HG03354 (cell line): ENCODE measurements at regions not wholly inside any gene's neighbourhood (a gene's known extent, or its start where the extent isn't known, plus 50 kb on each side); places are given as distances from the start of the nearest gene placed in this dataset.
"Not testable (repeated sequence)": the region's sequence is repeated elsewhere in the genome, so short reads cannot be mapped to it uniquely, and the experiment has no call there.

ENCODE experiments used
- ATAC-seq: cut with Tn5 transposase; IDR thresholded peaks from one replicate; pipeline ENCODE4 v1.9.1; 2021; ENCODE audit warnings: mild to moderate bottlenecking; ENCODE audit not compliant: unreplicated experiment, poor library complexity, severe bottlenecking

DNA sequence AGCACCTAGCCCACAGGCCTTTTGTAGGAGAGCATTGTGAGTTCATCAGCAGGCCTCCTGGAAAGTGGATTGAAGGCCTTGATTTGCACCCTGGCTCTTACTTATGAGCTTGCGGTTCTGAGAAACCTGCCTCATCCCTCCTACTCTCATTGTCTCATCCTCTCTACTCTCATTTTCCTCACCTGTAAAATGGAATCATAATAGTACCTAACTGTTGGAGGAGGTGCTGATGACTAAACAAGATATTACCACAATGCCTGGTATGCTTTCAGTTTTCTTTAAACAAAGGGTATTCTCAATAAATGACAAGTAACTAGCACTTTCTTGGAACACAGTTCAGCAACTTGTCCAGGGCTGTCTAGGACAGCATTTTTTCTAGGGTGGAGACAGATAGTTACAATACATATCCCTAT, 243.1 kb upstream of the MAF start:
- peak; percentile 38 for ATAC-seq

- no peak for ATAC-seq
Measured at GRCh38 chr16:79843145-79843544, 242.6 kb upstream of the MAF start.

DNA sequence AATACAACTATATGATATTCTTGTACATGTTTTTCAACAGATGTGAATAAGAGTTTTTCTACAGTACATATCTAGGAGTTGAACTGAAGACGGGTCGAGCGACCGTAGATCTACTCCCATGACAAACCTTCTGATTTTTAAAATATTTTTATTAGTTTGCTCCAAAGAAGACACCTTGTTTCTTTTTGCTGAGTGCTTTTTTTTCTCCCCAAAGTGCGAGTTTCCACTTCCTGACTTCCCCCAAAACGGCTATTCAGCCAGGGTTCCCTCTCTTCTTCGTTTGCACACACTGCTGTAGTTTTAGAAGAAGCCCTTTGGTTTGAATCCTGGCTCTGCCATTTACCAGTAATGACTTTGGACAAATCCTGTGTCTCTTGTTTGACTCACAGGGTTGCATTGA, 241.7 kb upstream of the MAF start:
- no peak for ATAC-seq

DNA sequence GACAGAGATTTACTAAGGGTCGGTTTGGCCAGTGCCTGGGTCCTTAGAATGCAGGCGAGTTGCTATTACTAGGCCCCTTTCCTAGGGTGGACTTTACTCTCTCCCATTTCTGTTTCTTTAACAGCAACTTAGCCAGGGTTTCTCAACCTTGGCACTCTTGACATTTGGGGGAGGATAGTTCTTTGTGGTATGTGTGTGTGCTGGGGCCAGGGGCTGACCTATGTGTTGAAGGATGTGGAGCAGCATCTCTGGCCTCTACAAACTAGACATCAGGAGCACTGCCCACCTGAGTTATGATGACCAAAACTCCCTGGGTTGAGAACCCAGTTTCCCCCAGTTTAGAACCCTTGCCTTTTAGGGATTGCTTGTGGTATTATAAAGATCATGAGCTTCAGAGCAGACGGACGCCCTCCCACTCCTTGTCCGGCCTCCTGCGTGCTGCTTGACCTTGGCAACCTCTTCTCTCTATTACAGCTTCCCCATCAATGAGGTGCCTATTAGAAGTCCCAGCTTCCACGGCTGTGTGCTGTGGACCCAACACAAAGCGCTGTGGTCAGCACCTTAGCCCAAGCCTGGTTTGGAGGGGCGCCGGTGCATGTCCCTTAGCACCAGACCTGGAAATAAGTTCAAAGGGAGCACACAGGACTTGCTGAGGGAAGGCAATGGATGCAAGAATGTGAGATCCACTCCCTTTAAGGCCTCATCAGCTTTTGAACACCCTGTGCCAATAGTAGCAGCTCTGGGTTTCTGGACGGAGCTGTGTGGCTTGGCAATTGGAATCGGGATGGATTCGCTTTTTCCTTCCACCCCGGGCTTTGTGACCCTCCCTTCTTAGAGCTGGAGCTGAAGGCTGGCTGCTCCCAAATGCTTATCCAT, 239.2 kb upstream of the MAF start:
- no peak for ATAC-seq

GRCh38 chr16:79838496-79839259, 238.1 kb upstream of the MAF start:
- ATAC-seq = no peak

DNA sequence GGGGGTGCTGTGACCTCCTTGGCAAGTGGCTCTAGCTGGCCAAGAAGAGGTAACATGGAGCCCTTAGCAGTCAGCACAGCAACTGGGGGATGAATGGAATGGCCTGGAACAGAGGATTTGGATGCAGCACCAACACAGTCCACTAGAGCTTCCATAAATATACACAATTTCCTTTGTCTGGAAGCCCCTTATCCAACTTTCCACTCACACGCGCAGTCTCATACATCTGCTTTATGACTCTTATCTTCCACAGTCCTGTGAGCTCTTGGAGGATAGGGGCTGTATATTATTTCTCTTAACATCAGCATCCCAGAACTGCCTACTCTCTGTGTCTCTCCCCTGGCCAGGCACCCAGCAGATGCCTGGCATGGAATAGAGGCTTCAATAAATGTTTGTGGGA, 235.6 kb upstream of the MAF start:
- ATAC-seq = no peak

DNA sequence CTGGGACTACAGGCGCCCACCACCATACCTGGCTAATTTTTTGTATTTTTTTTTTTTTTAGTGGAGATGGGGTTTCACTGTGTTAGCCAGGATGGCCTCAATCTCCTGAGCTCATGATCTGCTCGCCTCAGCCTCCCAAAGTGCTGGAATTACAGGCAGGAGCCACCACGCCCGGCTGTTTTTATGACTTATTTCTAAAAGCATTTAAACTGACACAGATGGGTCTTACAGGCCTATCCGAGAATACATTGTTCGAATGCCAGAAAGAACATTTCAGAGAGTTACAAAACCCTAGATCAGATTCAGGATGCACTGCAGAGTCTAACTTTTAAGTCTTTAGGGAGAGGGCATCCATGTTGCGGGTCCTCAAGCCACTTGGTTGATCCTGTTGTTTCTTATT, 234.7 kb upstream of the MAF start:
- no peak for ATAC-seq

GRCh38 chr16:79834720-79835119, 234.2 kb upstream of the MAF start:
- ATAC-seq = no peak

GRCh38 chr16:79834003-79834402, 233.5 kb upstream of the MAF start:
- ATAC-seq = not testable (repeated sequence)

GRCh38 chr16:79833559-79833958, 233.0 kb upstream of the MAF start:
- no peak for ATAC-seq

- ATAC-seq = no peak
Measured at GRCh38 chr16:79826732-79827475, 226.4 kb upstream of the MAF start.

DNA sequence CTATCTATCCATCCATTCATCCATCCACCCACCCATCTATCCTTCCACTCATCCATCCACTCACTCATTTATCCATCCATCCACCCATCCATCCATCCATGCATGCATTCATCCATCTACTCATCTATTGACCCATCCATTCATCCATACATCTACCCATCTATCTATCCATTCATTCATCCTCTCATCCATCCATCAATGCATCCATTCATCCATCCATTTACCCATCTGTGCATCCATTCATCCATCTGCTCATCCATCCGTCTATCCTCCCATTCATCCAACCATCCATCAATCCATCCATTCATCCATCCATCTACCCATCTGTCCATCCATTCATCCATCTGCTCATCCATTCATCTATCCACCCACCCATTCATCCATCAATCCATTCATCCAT, 224.5 kb upstream of the MAF start:
- no peak for ATAC-seq

DNA sequence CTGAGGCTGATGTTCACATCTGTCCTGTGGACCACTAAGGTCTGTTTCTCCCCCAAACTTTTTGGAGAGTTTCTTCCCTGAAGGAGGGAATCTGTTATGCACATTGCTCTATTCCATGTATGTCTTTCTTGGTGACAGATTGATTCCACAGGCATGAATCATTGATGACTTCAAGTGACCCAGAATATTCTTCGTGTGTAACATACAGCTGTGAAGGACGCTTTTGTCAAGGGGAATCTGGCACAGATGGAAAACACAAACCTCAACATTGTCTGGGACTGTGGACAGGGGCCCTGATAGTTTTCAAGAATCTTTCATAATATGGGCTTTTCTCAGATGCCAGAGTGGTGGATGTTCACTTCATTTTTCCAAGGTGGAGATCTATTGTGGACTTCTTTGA, 223.1 kb upstream of the MAF start:
- no peak for ATAC-seq

- ATAC-seq = no peak
Measured at GRCh38 chr16:79821911-79822310, 221.4 kb upstream of the MAF start.

GRCh38 chr16:79816081-79816497, 215.6 kb upstream of the MAF start:
- ATAC-seq = no peak

DNA sequence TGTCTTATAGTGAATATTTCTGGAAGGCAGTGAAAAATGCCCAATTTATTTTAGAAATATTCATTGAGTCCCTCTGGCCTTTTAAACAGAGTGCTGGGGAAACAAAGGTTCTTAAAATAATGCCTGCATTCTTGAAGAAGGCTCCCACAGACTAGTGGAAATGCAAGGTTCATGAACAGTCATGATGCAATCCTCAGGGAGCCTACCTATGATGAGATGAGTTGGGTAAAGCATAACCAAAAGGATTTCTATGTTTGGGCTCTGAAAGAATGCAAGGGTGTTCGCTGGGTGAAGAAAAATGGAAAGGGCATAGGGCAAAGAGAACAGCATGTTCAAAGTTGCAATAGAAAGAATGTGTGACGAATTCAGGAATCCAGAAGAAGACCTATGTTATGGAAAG, 214.5 kb upstream of the MAF start:
- no peak for ATAC-seq

DNA sequence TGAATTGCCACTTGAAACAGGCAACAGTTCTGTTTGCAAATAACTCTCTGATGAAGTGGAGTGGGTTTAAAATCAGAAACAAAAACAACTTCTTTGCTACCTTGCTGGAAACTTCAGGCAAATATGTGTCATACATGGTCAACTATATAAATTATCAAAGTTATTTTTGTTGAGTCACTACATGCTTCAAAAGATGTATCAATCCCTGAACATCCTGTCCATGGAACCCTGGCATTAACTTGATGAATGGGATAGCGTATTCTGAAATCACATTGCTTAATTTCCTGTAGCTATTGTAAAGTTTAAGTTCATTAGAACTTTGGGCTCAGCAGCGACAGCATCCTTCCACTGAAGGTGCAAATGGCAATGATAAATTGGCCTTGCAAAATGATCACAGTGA, 213.6 kb upstream of the MAF start:
- ATAC-seq = no peak

DNA sequence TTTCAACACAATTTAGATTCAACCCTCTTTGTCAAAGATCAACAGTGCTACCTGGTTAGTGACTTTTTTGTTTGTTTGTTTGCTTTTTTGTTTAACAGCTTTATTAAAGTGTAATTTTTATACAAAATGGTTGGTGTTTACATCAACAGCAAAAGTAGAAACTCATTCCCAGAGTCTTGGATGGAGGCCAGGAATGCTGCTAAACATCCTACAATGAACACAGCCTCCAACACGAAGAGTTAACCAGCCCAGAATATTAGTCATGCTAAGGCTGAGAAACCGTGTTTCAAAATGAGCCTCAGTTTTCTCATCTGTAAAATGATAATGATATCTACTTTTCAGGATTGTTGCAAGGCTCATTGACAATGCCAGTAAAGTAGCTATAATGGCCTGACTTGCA, 211.0 kb upstream of the MAF start:
- ATAC-seq = no peak

DNA sequence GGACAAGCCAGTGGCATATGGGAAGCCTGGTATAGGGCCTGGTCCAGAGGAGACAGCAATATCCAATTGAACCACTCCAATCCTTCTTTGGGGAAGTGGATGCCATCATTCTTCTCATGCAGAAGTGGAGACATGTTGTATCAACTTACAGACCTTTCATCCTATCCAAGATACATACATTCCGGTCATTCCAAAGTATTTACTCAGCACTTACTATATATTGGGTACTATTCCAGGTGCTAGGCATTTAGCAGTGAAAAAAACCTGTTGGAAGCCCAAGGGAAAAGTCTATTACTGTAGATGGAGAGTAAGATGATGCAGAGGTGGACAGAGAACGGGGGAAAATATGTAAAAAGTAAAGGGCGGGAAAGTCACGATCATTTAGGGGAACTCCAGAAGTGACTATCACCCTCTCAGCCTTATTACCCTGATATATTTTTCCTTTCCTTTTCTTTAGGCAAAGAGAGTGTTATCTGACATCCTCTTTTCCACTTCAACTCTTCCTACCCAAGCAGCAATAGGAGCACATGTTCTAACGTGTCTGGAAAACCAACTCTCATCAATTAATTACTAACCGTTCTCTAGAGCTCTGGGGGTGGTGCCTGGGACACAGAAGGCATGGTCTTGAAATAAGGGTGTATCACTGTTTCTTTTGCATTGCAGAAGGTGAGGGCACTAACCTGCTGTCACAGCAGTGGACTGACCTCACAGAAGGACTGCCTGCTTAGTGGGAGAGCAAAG, 210.1 kb upstream of the MAF start:
- no peak for ATAC-seq

DNA sequence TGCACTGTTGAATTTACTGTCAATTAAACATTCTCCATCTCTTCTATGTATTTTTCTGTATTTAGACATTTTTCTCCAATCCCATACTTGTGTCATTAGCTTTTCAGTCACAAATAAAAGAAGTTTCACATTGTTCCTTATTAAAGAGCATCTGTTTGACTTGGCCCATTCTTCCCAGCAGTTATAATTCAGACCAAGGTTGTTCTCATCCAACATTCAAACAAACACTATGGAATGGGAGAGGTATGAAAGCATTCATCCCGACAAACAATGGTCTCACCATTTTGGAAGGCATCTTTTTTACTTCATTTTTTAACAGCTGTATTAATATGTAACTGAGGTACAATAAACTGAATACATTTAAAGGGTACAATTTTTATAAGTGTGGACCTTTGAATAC, 208.8 kb upstream of the MAF start:
- no peak for ATAC-seq
